Prostate gland (tissue), 2 donors: ENCODE measurements at regions not wholly inside any gene's neighbourhood (a gene's known extent, or its start where the extent isn't known, plus 50 kb on each side); places are given as distances from the start of the nearest gene placed in this dataset.

ENCODE experiments used
- CTCF ChIP-seq, 4 experiments: fragments of 200-600 bp in 2 of 4; fragments of 450-650 bp in 2 of 4; sonication (generic) in 2 of 4; IDR thresholded peaks; 1 replicate in 3 of 4; 2 replicates in 1 of 4; pipeline ENCODE4 v1.5.1; 2016 to 2019; ENCODE audit warnings: antibody characterized with exemption in 4 of 4, mild to moderate bottlenecking in 2 of 4, moderate library complexity in 2 of 4
- POLR2A ChIP-seq: fragments of 450-650 bp; IDR thresholded peaks from one replicate; pipeline ENCODE4 v1.6.1; 2016; ENCODE audit warnings: antibody characterized with exemption, mild to moderate bottlenecking
- POLR2AphosphoS5 ChIP-seq: sonication (generic); formaldehyde crosslinking; IDR thresholded peaks from one replicate; pipeline ENCODE4 v1.6.1; 2017; ENCODE audit warnings: antibody characterized with exemption

GRCh38 chr15:46231786-46232185, 597.0 kb downstream of the SQOR start:
- TF ChIP-seq CTCF (IDR thresholded peaks at IDR 0.05) (no peak), POLR2AphosphoS5 (no peak), POLR2A (no peak)
